BLaER1 treated with 17β-estradiol and CSF1 and Interleukin-3, amounts not matched to agents 10 nM and 100 nM (cell line): ENCODE measurements at regions not wholly inside any gene's neighbourhood (a gene's known extent, or its start where the extent isn't known, plus 50 kb on each side); places are given as distances from the start of the nearest gene placed in this dataset.
A peak's percentile ranks its signal among the peaks of the same experiment; 100 is the strongest.

Source experiments
- H3K27ac ChIP-seq, 11 experiments: shearing (Covaris generic); formaldehyde crosslinking; 2 replicates each; pipeline ENCODE4 v1.8.1; 2022
- H3K27me3 ChIP-seq, 11 experiments: shearing (Covaris generic); formaldehyde crosslinking; 2 replicates each; pipeline ENCODE4 v1.8.1; 2022
- H3K36me3 ChIP-seq, 11 experiments: shearing (Covaris generic); formaldehyde crosslinking; 2 replicates each; pipeline ENCODE4 v1.8.1; 2022
- H3K4me1 ChIP-seq, 10 experiments: shearing (Covaris generic); formaldehyde crosslinking; 2 replicates each; pipeline ENCODE4 v1.8.1; 2022
- H3K4me2 ChIP-seq, 11 experiments: shearing (Covaris generic); formaldehyde crosslinking; 2 replicates each; pipeline ENCODE4 v1.8.1; 2022
- H3K4me3 ChIP-seq, 10 experiments: shearing (Covaris generic); formaldehyde crosslinking; 2 replicates each; pipeline ENCODE4 v1.8.1; 2022
- H3K9ac ChIP-seq, 11 experiments: shearing (Covaris generic); formaldehyde crosslinking; 2 replicates each; pipeline ENCODE4 v1.8.1; 2022
- H3K9me3 ChIP-seq, 11 experiments: shearing (Covaris generic); formaldehyde crosslinking; replicated peaks in 1 of 11; 2 replicates each; pipeline ENCODE4 v1.8.1; 2022
- H4K20me1 ChIP-seq, 11 experiments: shearing (Covaris generic); formaldehyde crosslinking; 2 replicates each; pipeline ENCODE4 v1.8.1; 2022
- Cebpa-rat ChIP-seq, 11 experiments: shearing (Covaris generic); IDR thresholded peaks; 2 replicates each; pipeline ENCODE4 v1.8.1; 2022

GRCh38 chr12:88662961-88663360 is 82.7 kb upstream of the KITLG start:
- no peak for TF ChIP-seq Cebpa-rat (IDR thresholded peaks at IDR 0.05)
- H3K9me3 ChIP-seq, result peaks cover 0 to 11% (median 0%) of the 10 kb centered on the region in 11 experiments; a peak in 5 of 22 replicates
- H3K27me3 ChIP-seq, result no peaks in the 10 kb centered on the region
- H3K4me3 ChIP-seq, result no peak overlapping the region
- no peaks in the 10 kb centered on the region for H3K36me3 ChIP-seq
- H3K9ac ChIP-seq, result no peak overlapping the region
- no peak overlapping the region for H3K4me2 ChIP-seq
- H3K4me1 ChIP-seq, result peaks cover 0 to 16% (median 2%) of the 10 kb centered on the region in 10 experiments; a peak in 10 of 20 replicates
- H4K20me1 ChIP-seq, result no peaks in the 10 kb centered on the region
- no peak overlapping the region for H3K27ac ChIP-seq

DNA sequence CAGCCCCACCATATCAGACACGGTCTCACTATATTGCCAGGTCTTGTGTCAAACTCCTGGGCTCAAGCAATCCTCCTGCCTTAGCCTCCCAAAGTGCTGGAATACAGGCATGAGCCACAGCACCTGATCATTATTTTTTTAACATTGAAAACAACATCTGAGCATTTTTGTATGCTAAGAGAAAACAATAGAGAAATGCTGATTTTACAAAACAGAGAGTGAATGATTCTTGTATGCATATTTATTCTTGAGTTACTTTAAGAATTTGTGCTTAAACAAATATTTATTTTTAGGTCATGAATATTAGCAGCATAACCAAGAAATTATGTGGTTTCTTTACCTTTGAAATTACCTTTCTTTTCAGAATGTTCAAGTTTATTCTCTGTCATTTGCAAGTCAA is 81.8 kb upstream of the KITLG start:
- H3K4me3 ChIP-seq, result no peak overlapping the region

DNA sequence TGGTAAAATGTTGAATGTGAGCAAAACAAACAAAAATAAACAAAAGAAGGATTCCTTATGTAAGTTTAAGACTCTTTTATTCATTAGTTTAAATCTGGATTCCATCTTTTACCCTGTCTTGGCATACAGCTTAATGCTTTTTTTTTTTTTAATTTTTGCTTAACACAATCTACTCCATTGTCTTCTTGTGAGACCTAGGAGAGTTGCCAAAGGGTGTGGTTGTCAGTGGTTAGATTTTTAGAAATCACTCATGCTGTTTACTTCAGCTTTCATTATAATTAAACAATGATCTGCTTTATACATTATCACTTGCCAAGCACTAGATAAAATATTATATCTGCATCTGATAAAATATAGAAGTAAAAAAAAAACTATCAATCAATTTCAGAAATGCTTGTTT is 77.7 kb upstream of the KITLG start:
- Histone ChIP-seq H3K27me3 (no peaks in the 10 kb centered on the region), H4K20me1 (no peaks in the 10 kb centered on the region), H3K4me3 (no peak overlapping the region), H3K4me2 (peak overlapping the region in 4 of 11 experiments; percentile 38 to 61 (median 47); a peak in 6 of 22 replicates), H3K4me1 (peaks cover 0 to 16% (median 2%) of the 10 kb centered on the region in 10 experiments; a peak in 10 of 20 replicates), H3K27ac (no peak overlapping the region), H3K36me3 (no peaks in the 10 kb centered on the region), H3K9ac (no peak overlapping the region), H3K9me3 (peaks cover 0 to 24% (median 0%) of the 10 kb centered on the region in 11 experiments; a peak in 7 of 22 replicates)
- TF ChIP-seq Cebpa-rat (IDR thresholded peaks at IDR 0.05), result no peak

More for the DNA sequence above, 81.8 kb upstream of the KITLG start:
- H3K4me2 ChIP-seq, result no peak overlapping the region
- peaks cover 0 to 16% (median 2%) of the 10 kb centered on the region in 10 experiments; a peak in 10 of 20 replicates for H3K4me1 ChIP-seq
- no peak for TF ChIP-seq Cebpa-rat (IDR thresholded peaks at IDR 0.05)
- H3K27ac ChIP-seq, result no peak overlapping the region
- H3K36me3 ChIP-seq, result no peaks in the 10 kb centered on the region
- peaks cover 0 to 11% (median 0%) of the 10 kb centered on the region in 11 experiments; a peak in 5 of 22 replicates for H3K9me3 ChIP-seq
- H4K20me1 ChIP-seq, result no peaks in the 10 kb centered on the region
- H3K9ac ChIP-seq, result no peak overlapping the region
- no peaks in the 10 kb centered on the region for H3K27me3 ChIP-seq

GRCh38 chr12:88650715-88651114 is 70.4 kb upstream of the KITLG start:
- Histone ChIP-seq H3K27me3 (no peaks in the 10 kb centered on the region), H3K27ac (no peak overlapping the region), H3K4me3 (no peak overlapping the region), H3K9me3 (peaks cover 0 to 17% (median 0%) of the 10 kb centered on the region in 11 experiments; a peak in 5 of 22 replicates), H3K4me2 (peak overlapping the region in 3 of 11 experiments; percentile 16 to 45 (median 29); a peak in 6 of 22 replicates), H3K36me3 (no peaks in the 10 kb centered on the region), H3K9ac (no peak overlapping the region), H4K20me1 (no peaks in the 10 kb centered on the region), H3K4me1 (peaks cover 0 to 22% (median 0%) of the 10 kb centered on the region in 10 experiments; a peak in 5 of 20 replicates)
- no peak for TF ChIP-seq Cebpa-rat (IDR thresholded peaks at IDR 0.05)

GRCh38 chr12:88648625-88649024 is 68.4 kb upstream of the KITLG start:
- Histone ChIP-seq H3K27me3 (no peaks in the 10 kb centered on the region), H3K9me3 (peaks cover 0 to 9% (median 0%) of the 10 kb centered on the region in 11 experiments; a peak in 2 of 22 replicates), H3K4me1 (peaks cover 0 to 40% (median 11%) of the 10 kb centered on the region in 10 experiments; a peak in 11 of 20 replicates), H3K4me3 (no peak overlapping the region), H3K27ac (no peak overlapping the region), H4K20me1 (no peaks in the 10 kb centered on the region), H3K36me3 (no peaks in the 10 kb centered on the region), H3K9ac (no peak overlapping the region), H3K4me2 (no peak overlapping the region)
- no peak for TF ChIP-seq Cebpa-rat (IDR thresholded peaks at IDR 0.05)

- no peak overlapping the region for H3K4me2 ChIP-seq
- no peak overlapping the region for H3K4me3 ChIP-seq
- peaks cover 0 to 44% (median 11%) of the 10 kb centered on the region in 10 experiments; a peak in 11 of 20 replicates for H3K4me1 ChIP-seq
- H3K9me3 ChIP-seq, result peaks cover 0 to 17% (median 0%) of the 10 kb centered on the region in 11 experiments; a peak in 4 of 22 replicates
- no peak overlapping the region for H3K9ac ChIP-seq
- no peak overlapping the region for H3K27ac ChIP-seq
- no peaks in the 10 kb centered on the region for H3K36me3 ChIP-seq
- no peak for TF ChIP-seq Cebpa-rat (IDR thresholded peaks at IDR 0.05)
- no peaks in the 10 kb centered on the region for H4K20me1 ChIP-seq
- H3K27me3 ChIP-seq, result no peaks in the 10 kb centered on the region
These were observed 66.6 kb upstream of the KITLG start for GRCh38 chr12:88646824-88647223.

- H3K4me3 ChIP-seq, result no peak overlapping the region
- TF ChIP-seq Cebpa-rat (IDR thresholded peaks at IDR 0.05), result no peak
These were observed 65.5 kb upstream of the KITLG start for GRCh38 chr12:88645816-88646215.

DNA sequence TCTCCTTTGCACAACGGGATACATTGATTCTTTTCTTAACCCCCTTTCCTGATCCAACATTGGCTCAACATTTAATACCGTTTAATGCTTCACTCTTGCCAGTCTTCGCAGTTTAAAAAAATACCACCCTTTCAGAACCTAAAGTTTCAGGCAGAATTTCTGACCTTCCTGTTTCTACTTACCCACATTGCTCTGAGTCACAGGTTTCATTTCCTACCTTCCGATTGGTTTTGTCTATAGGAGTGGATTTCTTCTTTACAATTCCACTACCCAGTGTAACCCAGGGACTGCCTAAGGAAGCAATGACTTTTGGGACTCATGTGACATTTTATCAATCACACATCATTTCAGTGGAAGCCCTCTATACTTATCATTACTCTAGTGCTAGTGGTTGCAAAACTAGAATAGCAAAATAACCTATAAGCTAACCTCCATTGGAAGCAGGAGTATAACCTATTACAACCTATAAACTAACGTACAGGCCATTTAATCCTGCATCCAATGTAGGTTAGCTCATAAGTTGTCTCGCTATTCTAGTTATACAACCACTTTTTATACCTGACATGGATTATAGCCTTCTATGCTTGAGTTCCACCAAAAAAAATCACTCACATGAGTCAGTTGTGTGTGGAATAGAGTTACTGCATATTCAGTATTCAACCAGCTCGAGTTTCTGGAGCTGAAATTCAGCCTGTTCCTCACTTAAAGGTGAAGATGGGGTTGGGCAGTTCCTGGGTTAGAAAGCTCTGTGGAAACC is 64.9 kb upstream of the KITLG start:
- TF ChIP-seq Cebpa-rat (IDR thresholded peaks at IDR 0.05), result no peak
- no peaks in the 10 kb centered on the region for H3K36me3 ChIP-seq
- peaks cover 0 to 17% (median 0%) of the 10 kb centered on the region in 11 experiments; a peak in 4 of 22 replicates for H3K9me3 ChIP-seq
- peak overlapping the region in 6 of 11 experiments; percentile 18 to 63 (median 55); a peak in 11 of 22 replicates for H3K4me2 ChIP-seq
- no peaks in the 10 kb centered on the region for H3K27me3 ChIP-seq
- peak overlapping the region in 6 of 11 experiments; percentile 16 to 73 (median 58); a peak in 10 of 22 replicates for H3K27ac ChIP-seq
- no peaks in the 10 kb centered on the region for H4K20me1 ChIP-seq
- no peak overlapping the region for H3K9ac ChIP-seq
- peaks cover 0 to 50% (median 12%) of the 10 kb centered on the region in 10 experiments; a peak in 11 of 20 replicates for H3K4me1 ChIP-seq
- no peak overlapping the region for H3K4me3 ChIP-seq

More at GRCh38 chr12:88645816-88646215, 65.5 kb upstream of the KITLG start:
- no peaks in the 10 kb centered on the region for H3K27me3 ChIP-seq
- H3K9me3 ChIP-seq, result peaks cover 0 to 17% (median 0%) of the 10 kb centered on the region in 11 experiments; a peak in 4 of 22 replicates
- no peaks in the 10 kb centered on the region for H4K20me1 ChIP-seq
- H3K9ac ChIP-seq, result no peak overlapping the region
- 0 out of 22 replicates have a peak overlapping the region, but pooled peaks of 1 of the 11 experiments have one; percentile 57 for H3K27ac ChIP-seq
- H3K4me2 ChIP-seq, result peak overlapping the region in 2 of 11 experiments; percentile 52 to 63; a peak in 4 of 22 replicates
- no peaks in the 10 kb centered on the region for H3K36me3 ChIP-seq
- H3K4me1 ChIP-seq, result peaks cover 0 to 49% (median 11%) of the 10 kb centered on the region in 10 experiments; a peak in 11 of 20 replicates

DNA sequence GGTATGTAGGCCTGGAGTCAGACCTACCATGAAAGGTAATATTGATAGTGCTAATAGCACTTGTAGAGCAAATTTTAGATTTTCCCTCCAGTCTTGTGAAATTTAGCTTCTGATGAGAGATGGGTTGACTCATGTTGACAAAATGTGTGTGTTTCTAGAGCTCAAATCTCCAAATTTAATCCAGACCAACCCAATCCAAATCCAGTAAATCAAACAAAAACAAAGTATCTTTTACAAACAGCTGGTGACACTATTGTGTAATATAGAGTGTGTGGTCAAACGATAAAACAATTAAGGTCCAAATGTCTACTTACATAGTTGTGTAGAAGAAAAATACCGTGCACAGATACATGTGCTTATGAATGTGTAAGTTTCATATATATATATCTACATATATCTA is 63.4 kb upstream of the KITLG start:
- H4K20me1 ChIP-seq, result no peaks in the 10 kb centered on the region
- 0 out of 22 replicates have a peak overlapping the region, but pooled peaks of 1 of the 11 experiments have one; percentile 73 for H3K27ac ChIP-seq
- no peak overlapping the region for H3K9ac ChIP-seq
- peaks cover 0 to 17% (median 0%) of the 10 kb centered on the region in 11 experiments; a peak in 4 of 22 replicates for H3K9me3 ChIP-seq
- peak overlapping the region in 2 of 11 experiments; percentile 14 to 58; a peak in 4 of 22 replicates for H3K4me2 ChIP-seq
- no peaks in the 10 kb centered on the region for H3K36me3 ChIP-seq
- no peak overlapping the region for H3K4me3 ChIP-seq
- no peak for TF ChIP-seq Cebpa-rat (IDR thresholded peaks at IDR 0.05)
- H3K27me3 ChIP-seq, result no peaks in the 10 kb centered on the region
- peaks cover 0 to 62% (median 24%) of the 10 kb centered on the region in 10 experiments; a peak in 15 of 20 replicates for H3K4me1 ChIP-seq
